ENCODE measurements at regions not wholly inside any gene's neighbourhood (a gene's known extent, or its start where the extent isn't known, plus 50 kb on each side); places are given as distances from the start of the nearest gene placed in this dataset.

DNA sequence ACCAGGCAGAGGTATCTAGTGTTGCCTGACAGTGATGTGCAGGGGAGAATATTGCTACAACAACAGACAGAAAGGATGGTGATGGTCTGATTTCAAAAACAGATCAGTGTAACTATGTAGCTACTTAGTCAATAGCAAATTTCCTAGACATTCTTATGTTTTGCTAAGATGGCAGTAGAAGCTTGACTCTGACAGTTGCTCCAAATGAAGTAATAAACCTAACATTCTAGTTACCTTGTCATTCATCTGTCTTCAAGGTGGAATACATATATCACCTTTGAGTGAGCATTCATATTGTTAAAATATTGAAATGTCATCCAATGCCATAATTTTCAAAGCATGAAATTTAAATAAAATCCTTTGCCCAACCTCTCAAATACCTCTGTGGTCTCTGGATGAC, 617.4 kb downstream of the USP25 start:
- ATAC-seq (ENCODE audit: insufficient read depth, low FRiP score), result no peak
- Histone ChIP-seq H3K4me1 (ENCODE audit: control insufficient read depth in 5 of 5, insufficient read depth in 5 of 5, low read length in 5 of 5) (no peaks in the 10 kb centered on the region), H3K9me3 (ENCODE audit: control insufficient read depth in 4 of 4, insufficient read depth in 3 of 4, low read length in 3 of 4) (no peaks in the 10 kb centered on the region), H3K9ac (ENCODE audit: insufficient read depth in 1 of 2, low read length in 2 of 2) (no peak overlapping the region), H3K4me3 (no peak overlapping the region), H3K36me3 (ENCODE audit: control insufficient read depth in 4 of 4, insufficient read depth in 4 of 4, low read length in 4 of 4) (no peaks in the 10 kb centered on the region), H3K27ac (ENCODE audit: low read depth in 1 of 2, low read length in 1 of 2) (no peak overlapping the region), H3K27me3 (ENCODE audit: control insufficient read depth in 3 of 3, insufficient read depth in 3 of 3, low read length in 2 of 3) (no peaks in the 10 kb centered on the region)
- TF ChIP-seq CTCF (IDR thresholded peaks at IDR 0.05; ENCODE audit: control extremely low read depth, extremely low read depth), result no peak
- no peak for DNase-seq

GRCh38 chr21:16353764-16354163, 624.0 kb downstream of the USP25 start:
- Histone ChIP-seq H3K27ac (ENCODE audit: low read depth in 1 of 2, low read length in 1 of 2) (no peak overlapping the region), H3K36me3 (ENCODE audit: control insufficient read depth in 4 of 4, insufficient read depth in 4 of 4, low read length in 4 of 4) (no peaks in the 10 kb centered on the region), H3K9ac (ENCODE audit: insufficient read depth in 1 of 2, low read length in 2 of 2) (no peak overlapping the region), H3K4me3 (no peak overlapping the region), H3K27me3 (ENCODE audit: control insufficient read depth in 3 of 3, insufficient read depth in 3 of 3, low read length in 2 of 3) (no peaks in the 10 kb centered on the region), H3K9me3 (ENCODE audit: control insufficient read depth in 4 of 4, insufficient read depth in 3 of 4, low read length in 3 of 4) (no peaks in the 10 kb centered on the region), H3K4me1 (ENCODE audit: control insufficient read depth in 5 of 5, insufficient read depth in 5 of 5, low read length in 5 of 5) (peaks cover 0 to 9% (median 0%) of the 10 kb centered on the region in 5 donors)
- DNase-seq, result no peak
- no peak for TF ChIP-seq CTCF (IDR thresholded peaks at IDR 0.05; ENCODE audit: control extremely low read depth, extremely low read depth)
- 88 to 94% methylated on average over 6 of the region's 6 CpGs for WGBS, 2 donors
- no peak for ATAC-seq (ENCODE audit: insufficient read depth, low FRiP score)

DNA sequence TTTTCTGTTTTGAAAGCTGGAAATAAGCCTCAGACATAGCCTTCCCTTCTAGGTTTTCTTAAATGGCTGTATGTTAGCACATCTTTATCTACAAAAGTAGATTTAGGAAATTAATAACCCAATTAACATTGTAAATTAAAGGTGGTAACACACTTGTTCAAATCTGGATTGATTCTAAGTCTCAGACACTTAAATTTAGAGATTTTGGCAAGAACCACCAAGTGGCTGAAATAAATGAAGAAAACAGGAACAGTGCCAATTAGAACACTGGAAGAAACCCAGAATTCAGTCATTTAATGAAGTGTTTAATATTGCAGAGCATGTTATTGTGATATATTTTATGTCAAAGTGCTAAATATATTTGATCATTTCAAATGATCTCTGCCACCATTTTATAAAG, 628.2 kb downstream of the USP25 start:
- H3K36me3 ChIP-seq (ENCODE audit: control insufficient read depth in 4 of 4, insufficient read depth in 4 of 4, low read length in 4 of 4), result no peaks in the 10 kb centered on the region
- no peak overlapping the region for H3K4me3 ChIP-seq
- DNase-seq (peak in 2 of 3 donors; percentile 83 to 84), ATAC-seq (ENCODE audit: insufficient read depth, low FRiP score) (no peak)
- H3K4me1 ChIP-seq (ENCODE audit: control insufficient read depth in 5 of 5, insufficient read depth in 5 of 5, low read length in 5 of 5), result peaks cover 0 to 11% (median 0%) of the 10 kb centered on the region in 5 donors
- peaks cover 0 to 3% (median 0%) of the 10 kb centered on the region in 4 donors for H3K9me3 ChIP-seq (ENCODE audit: control insufficient read depth in 4 of 4, insufficient read depth in 3 of 4, low read length in 3 of 4)
- no peak for TF ChIP-seq CTCF (IDR thresholded peaks at IDR 0.05; ENCODE audit: control extremely low read depth, extremely low read depth)
- no peak overlapping the region for H3K27ac ChIP-seq (ENCODE audit: low read depth in 1 of 2, low read length in 1 of 2)
- no peak overlapping the region for H3K9ac ChIP-seq (ENCODE audit: insufficient read depth in 1 of 2, low read length in 2 of 2)
- no peaks in the 10 kb centered on the region for H3K27me3 ChIP-seq (ENCODE audit: control insufficient read depth in 3 of 3, insufficient read depth in 3 of 3, low read length in 2 of 3)

DNA sequence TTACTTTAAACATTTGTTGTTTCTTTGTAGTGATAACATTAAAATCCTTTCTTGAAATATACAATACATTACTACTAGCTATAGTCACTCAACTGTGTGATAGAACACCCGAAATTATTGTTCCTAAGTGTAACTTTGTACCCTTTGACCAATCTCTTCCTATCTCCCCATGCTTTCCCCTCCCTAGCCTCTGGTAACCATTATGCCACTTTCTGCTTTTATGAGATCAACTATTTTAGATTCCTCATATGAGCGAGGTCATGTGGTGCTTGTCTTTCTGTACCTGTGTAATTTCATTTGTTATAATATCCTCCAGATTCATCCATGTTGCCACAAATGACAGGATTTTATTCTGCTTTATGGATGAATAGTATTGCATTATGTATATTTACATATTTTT, 629.0 kb downstream of the USP25 start:
- Histone ChIP-seq H3K27me3 (ENCODE audit: control insufficient read depth in 3 of 3, insufficient read depth in 3 of 3, low read length in 2 of 3) (no peaks in the 10 kb centered on the region), H3K4me3 (no peak overlapping the region), H3K36me3 (ENCODE audit: control insufficient read depth in 4 of 4, insufficient read depth in 4 of 4, low read length in 4 of 4) (no peaks in the 10 kb centered on the region), H3K9me3 (ENCODE audit: control insufficient read depth in 4 of 4, insufficient read depth in 3 of 4, low read length in 3 of 4) (peaks cover 0 to 3% (median 0%) of the 10 kb centered on the region in 4 donors), H3K27ac (ENCODE audit: low read depth in 1 of 2, low read length in 1 of 2) (no peak overlapping the region), H3K4me1 (ENCODE audit: control insufficient read depth in 5 of 5, insufficient read depth in 5 of 5, low read length in 5 of 5) (peaks cover 0 to 11% (median 0%) of the 10 kb centered on the region in 5 donors), H3K9ac (ENCODE audit: insufficient read depth in 1 of 2, low read length in 2 of 2) (no peak overlapping the region)
- no peak for TF ChIP-seq CTCF (IDR thresholded peaks at IDR 0.05; ENCODE audit: control extremely low read depth, extremely low read depth)
- ATAC-seq (ENCODE audit: insufficient read depth, low FRiP score), result no peak
- DNase-seq, result no peak
- 88 to 91% methylated on average over 2 of the region's 2 CpGs for WGBS, 2 donors

Data from lung (tissue), 11 donors.